Esophagus squamous epithelium (tissue), 5 donors: ENCODE measurements at regions not wholly inside any gene's neighbourhood (a gene's known extent, or its start where the extent isn't known, plus 50 kb on each side); places are given as distances from the start of the nearest gene placed in this dataset.

Experiments used
- DNase-seq: peaks from one replicate; lab custom pipeline; 2025; lab: John Stamatoyannopoulos, UW
- H3K27ac ChIP-seq, 4 donors: fragments of 200-600 bp; sonication (generic); one replicate each; pipeline ENCODE4 v1.5.1; 2016 to 2019; ENCODE audit warnings: mild to moderate bottlenecking in 1 of 4
- H3K27me3 ChIP-seq, 4 donors: fragments of 200-600 bp; sonication (generic); 1 replicate in 3 of 4; 2 replicates in 1 of 4; pipeline versions ENCODE4 v1.5.1 to v1.6.0; 2017 to 2021; ENCODE audit warnings: antibody characterized with exemption in 1 of 4
- H3K36me3 ChIP-seq, 3 donors: fragments of 200-600 bp; sonication (generic); one replicate each; pipeline ENCODE4 v1.5.1; 2016 to 2019
- H3K4me1 ChIP-seq, 3 donors: fragments of 200-600 bp; sonication (generic); one replicate each; pipeline ENCODE4 v1.5.1; 2017 to 2019
- H3K4me3 ChIP-seq, 4 donors: fragments of 200-600 bp; sonication (generic); 1 replicate in 3 of 4; 2 replicates in 1 of 4; pipeline ENCODE4 v1.5.1; 2016 to 2019; ENCODE audit warnings: mild to moderate bottlenecking in 2 of 4, moderate library complexity in 1 of 4
- H3K9me3 ChIP-seq, 3 donors: fragments of 200-600 bp; sonication (generic); one replicate each; pipeline ENCODE4 v1.5.1; 2016 to 2019
- CTCF ChIP-seq, 6 experiments: fragments of 450-650 bp in 4 of 6; fragments of 200-600 bp in 2 of 6; sonication (generic) in 2 of 6; IDR thresholded peaks; one replicate each; pipeline ENCODE4 v1.5.1; 2016 to 2019; ENCODE audit warnings: antibody characterized with exemption in 6 of 6, mild to moderate bottlenecking in 4 of 6, moderate library complexity in 4 of 6
- POLR2A ChIP-seq, 4 donors: fragments of 450-650 bp; IDR thresholded peaks; one replicate each; pipeline ENCODE4 v1.6.1; 2017; ENCODE audit warnings: antibody characterized with exemption in 4 of 4, mild to moderate bottlenecking in 4 of 4, moderate library complexity in 3 of 4
- WGBS, 2 donors: methylation state at CpG; one replicate each; pipeline ENCODE4 v1.1.5; 2018; 5-methylcytosine and 5-hydroxymethylcytosine counted together
- intact Hi-C: fragments of 100-400 bp; cut with DNase I; formaldehyde crosslinking; loops from one replicate; pipeline ENCODE4 v1.15.0; 2022
- donor health status: DM: yes; HTN: yes; CAD: no.

DNA sequence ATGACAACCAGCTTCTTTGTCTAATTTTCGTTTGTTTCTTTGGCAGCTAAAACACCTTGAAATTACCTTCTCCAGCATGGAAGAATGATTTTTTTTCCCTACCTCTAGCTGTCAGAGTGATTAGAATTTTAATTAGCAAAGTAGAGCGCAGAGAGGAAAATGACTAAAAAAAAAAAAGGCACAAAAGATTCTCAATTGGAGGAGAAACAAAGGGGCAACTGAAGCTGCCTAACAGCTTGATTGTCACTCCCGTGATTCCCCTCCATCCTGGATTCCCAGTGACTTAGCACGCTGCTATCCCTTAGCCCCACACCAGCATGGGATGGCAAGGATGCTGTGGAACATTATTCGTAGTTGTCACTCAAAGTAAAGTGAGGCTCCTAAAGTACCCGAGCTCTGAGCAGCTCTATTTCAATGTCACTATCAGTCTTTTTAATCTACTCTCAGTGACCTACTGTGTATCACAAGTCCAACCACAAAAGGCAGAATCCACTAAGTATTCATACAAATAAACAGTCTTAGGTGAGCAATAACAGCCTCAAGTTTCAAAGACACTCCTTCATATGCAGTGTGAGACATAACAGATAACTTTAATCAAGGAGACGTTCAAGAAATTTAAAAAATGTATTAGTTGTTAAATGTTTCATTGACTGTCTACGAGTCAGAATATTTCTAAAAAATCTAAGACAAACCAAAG lies 710.0 kb upstream of the GRAMD2B start:
- Histone ChIP-seq H3K4me3 (no peak overlapping the region), H3K9me3 (no peaks in the 10 kb centered on the region), H3K4me1 (no peaks in the 10 kb centered on the region), H3K27ac (no peak overlapping the region), H3K36me3 (no peaks in the 10 kb centered on the region), H3K27me3 (no peaks in the 10 kb centered on the region)
- no peak for TF ChIP-seq POLR2A (IDR thresholded peaks at IDR 0.05)
- TF ChIP-seq CTCF (IDR thresholded peaks at IDR 0.05) = no peak
- intact Hi-C loops = no loop called here
- no peak for DNase-seq
- WGBS, 2 donors = 73 to 85% methylated on average over 8 of the region's 8 CpGs

DNA sequence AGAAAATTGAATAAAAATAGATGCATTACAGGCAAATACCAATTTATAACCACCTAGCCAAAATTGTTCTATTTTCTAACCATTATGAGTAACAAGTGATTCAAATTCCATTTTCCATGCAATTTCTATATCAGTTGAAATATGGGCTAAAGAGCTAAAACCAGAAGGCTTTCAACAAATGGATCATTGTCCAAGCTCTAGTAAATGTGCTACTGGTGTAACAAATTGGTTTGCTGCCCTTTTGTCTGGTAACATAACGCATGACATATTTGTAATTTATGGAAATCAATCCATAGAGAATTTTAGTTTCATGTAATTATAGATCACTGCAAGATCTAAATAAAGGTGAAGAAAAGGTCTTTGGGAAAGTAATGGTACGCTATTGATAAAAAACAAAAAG lies 708.0 kb upstream of the GRAMD2B start:
- no peak for TF ChIP-seq POLR2A (IDR thresholded peaks at IDR 0.05)
- no peak for TF ChIP-seq CTCF (IDR thresholded peaks at IDR 0.05)
- Histone ChIP-seq H3K27ac (no peak overlapping the region), H3K4me1 (no peaks in the 10 kb centered on the region), H3K36me3 (no peaks in the 10 kb centered on the region), H3K4me3 (no peak overlapping the region), H3K9me3 (no peaks in the 10 kb centered on the region), H3K27me3 (no peaks in the 10 kb centered on the region)
- intact Hi-C loops = no loop called here
- WGBS, 2 donors = 89 to 96% methylated on average over 2 of the region's 2 CpGs
- no peak for DNase-seq

- Histone ChIP-seq H3K36me3 (no peaks in the 10 kb centered on the region), H3K4me1 (no peaks in the 10 kb centered on the region), H3K9me3 (no peaks in the 10 kb centered on the region), H3K4me3 (no peak overlapping the region), H3K27ac (no peak overlapping the region), H3K27me3 (no peaks in the 10 kb centered on the region)
- TF ChIP-seq POLR2A (IDR thresholded peaks at IDR 0.05) = no peak
- no peak for TF ChIP-seq CTCF (IDR thresholded peaks at IDR 0.05)
- intact Hi-C loops = no loop called here
- no peak for DNase-seq
Observed at GRCh38 chr5:125717209-125717608, 706.0 kb upstream of the GRAMD2B start.

- Histone ChIP-seq H3K27me3 (no peaks in the 10 kb centered on the region), H3K9me3 (no peaks in the 10 kb centered on the region), H3K27ac (no peak overlapping the region), H3K4me3 (no peak overlapping the region), H3K36me3 (no peaks in the 10 kb centered on the region), H3K4me1 (no peaks in the 10 kb centered on the region)
- no peak for DNase-seq
- no peak for TF ChIP-seq CTCF (IDR thresholded peaks at IDR 0.05)
- no peak for TF ChIP-seq POLR2A (IDR thresholded peaks at IDR 0.05)
- intact Hi-C loops = no loop called here
- whole genome bisulfite sequencing, 2 donors = 41 to 44% methylated on average over 9 of the region's 9 CpGs
Observed at GRCh38 chr5:125719681-125720347, 703.4 kb upstream of the GRAMD2B start.

- Histone ChIP-seq H3K4me3 (no peak overlapping the region), H3K9me3 (no peaks in the 10 kb centered on the region), H3K36me3 (no peaks in the 10 kb centered on the region), H3K27me3 (no peaks in the 10 kb centered on the region), H3K4me1 (no peaks in the 10 kb centered on the region), H3K27ac (no peak overlapping the region)
- intact Hi-C loops = no loop called here
- 45 to 77% methylated on average over 2 of the region's 2 CpGs for WGBS, 2 donors
- no peak for TF ChIP-seq POLR2A (IDR thresholded peaks at IDR 0.05)
- no peak for TF ChIP-seq CTCF (IDR thresholded peaks at IDR 0.05)
- DNase-seq = no peak
Observed at GRCh38 chr5:125720348-125720685, 702.9 kb upstream of the GRAMD2B start.
